AG08396 (cell line): ENCODE measurements at regions not wholly inside any gene's neighbourhood (a gene's known extent, or its start where the extent isn't known, plus 50 kb on each side); places are given as distances from the start of the nearest gene placed in this dataset.
"Not testable (repeated sequence)": the region's sequence is repeated elsewhere in the genome, so short reads cannot be mapped to it uniquely, and the experiment has no call there.

Experiments
- DNase-seq: peaks from one replicate; pipeline ENCODE4 v3.0.0; 2012; ENCODE audit warnings: low spot score, mixed read lengths

GRCh38 chr22:22346401-22347107 lies 102.0 kb downstream of the VPREB1 start:
- DNase-seq: no peak

- no peak for DNase-seq
Measured at GRCh38 chr22:22348127-22348814, 103.7 kb downstream of the VPREB1 start.

- DNase-seq: no peak
Measured at GRCh38 chr22:22348815-22349454, 104.3 kb downstream of the VPREB1 start.

GRCh38 chr22:22349455-22349836 lies 104.9 kb downstream of the VPREB1 start:
- DNase-seq: no peak

GRCh38 chr22:22351366-22351765 lies 106.8 kb downstream of the VPREB1 start:
- no peak for DNase-seq

GRCh38 chr22:22352371-22352999 lies 107.9 kb downstream of the VPREB1 start:
- no peak for DNase-seq

GRCh38 chr22:22355096-22355834 lies 110.7 kb downstream of the VPREB1 start:
- DNase-seq: no peak

- DNase-seq: peak; percentile 82
Measured at GRCh38 chr22:22357024-22357883, 112.7 kb downstream of the VPREB1 start.

- DNase-seq: no peak
Measured at GRCh38 chr22:22358152-22358551, 113.6 kb downstream of the VPREB1 start.

- no peak for DNase-seq
Measured at GRCh38 chr22:22358686-22359085, 114.1 kb downstream of the VPREB1 start.

- DNase-seq: no peak
Measured at GRCh38 chr22:22359465-22359864, 114.9 kb downstream of the VPREB1 start.

- no peak for DNase-seq
Measured at GRCh38 chr22:22360014-22360413, 115.4 kb downstream of the VPREB1 start.

GRCh38 chr22:22362311-22362710 lies 117.7 kb downstream of the VPREB1 start:
- no peak for DNase-seq

- no peak for DNase-seq
Measured at GRCh38 chr22:22362936-22363335, 118.3 kb downstream of the VPREB1 start.

GRCh38 chr22:22364207-22364606 lies 119.6 kb downstream of the VPREB1 start:
- no peak for DNase-seq

- no peak for DNase-seq
Measured at GRCh38 chr22:22366537-22366936, 122.0 kb downstream of the VPREB1 start.

GRCh38 chr22:22368516-22368915 lies 123.9 kb downstream of the VPREB1 start:
- no peak for DNase-seq

- not testable (repeated sequence) for DNase-seq
Measured at GRCh38 chr22:22369219-22369963, 124.8 kb downstream of the VPREB1 start.

GRCh38 chr22:22369964-22370270 lies 125.3 kb downstream of the VPREB1 start:
- DNase-seq: no peak

- no peak for DNase-seq
Measured at GRCh38 chr22:22371031-22371541, 126.5 kb downstream of the VPREB1 start.
